ENCODE measurements at regions not wholly inside any gene's neighbourhood (a gene's known extent, or its start where the extent isn't known, plus 50 kb on each side); places are given as distances from the start of the nearest gene placed in this dataset.

GRCh38 chr2:10214179-10214578 is 88.5 kb upstream of the HPCAL1 start:
- no peak for TF ChIP-seq CTCF (IDR thresholded peaks at IDR 0.05)
- TF ChIP-seq POLR2A (IDR thresholded peaks at IDR 0.05), result no peak

Measured in adrenal gland (tissue), 5 donors.